GM23338 (cell line): ENCODE measurements at regions not wholly inside any gene's neighbourhood (a gene's known extent, or its start where the extent isn't known, plus 50 kb on each side); places are given as distances from the start of the nearest gene placed in this dataset.

ENCODE experiments used
- ATAC-seq: fragments of 200-7000 bp; cut with Tn5 transposase; 3 replicates; pipeline ENCODE4 v1.9.1; 2020
- DNase-seq: peaks from one replicate; pipeline ENCODE4 v3.0.0-alpha.2; 2015; ENCODE audit warnings: low spot score
- H2AFZ ChIP-seq: fragments of 200-600 bp; sonication (generic); 2 replicates; pipeline ENCODE4 v1.8.0; 2016; ENCODE audit warnings: antibody characterized with exemption, mild to moderate bottlenecking, moderate library complexity
- H3F3A ChIP-seq: fragments of 200-600 bp; sonication (generic); replicated peaks from 2 replicates; pipeline ENCODE4 v1.8.0; 2017; ENCODE audit warnings: antibody characterized with exemption, mixed run types, low read depth
- H3K27ac ChIP-seq: fragments of 200-600 bp; sonication (generic); 2 replicates; pipeline ENCODE4 v1.6.1; 2016; ENCODE audit warnings: low read depth
- H3K27me3 ChIP-seq: fragments of 200-600 bp; sonication (generic); 2 replicates; pipeline ENCODE4 v1.8.0; 2016; ENCODE audit warnings: mild to moderate bottlenecking, mixed run types, moderate library complexity; ENCODE audit not compliant: insufficient read depth
- H3K36me3 ChIP-seq: fragments of 200-600 bp; sonication (generic); 2 replicates; pipeline ENCODE4 v1.8.0; 2016; ENCODE audit warnings: mild to moderate bottlenecking; ENCODE audit not compliant: insufficient read depth
- H3K4me1 ChIP-seq: fragments of 200-600 bp; sonication (generic); 2 replicates; pipeline ENCODE4 v1.8.0; 2016; ENCODE audit warnings: mild to moderate bottlenecking, moderate library complexity; ENCODE audit not compliant: insufficient read depth
- H3K4me2 ChIP-seq: fragments of 200-600 bp; sonication (generic); 2 replicates; pipeline ENCODE4 v1.7.1; 2017; ENCODE audit warnings: mixed run types
- H3K4me3 ChIP-seq: fragments of 200-600 bp; sonication (generic); 2 replicates; pipeline ENCODE4 v1.6.1; 2016; ENCODE audit warnings: mixed run types
- H3K79me2 ChIP-seq: fragments of 200-600 bp; sonication (generic); replicated peaks from 2 replicates; pipeline ENCODE4 v1.8.0; 2017; ENCODE audit warnings: mild to moderate bottlenecking; ENCODE audit not compliant: insufficient read depth
- H3K9me2 ChIP-seq: fragments of 200-600 bp; sonication (generic); 2 replicates; pipeline ENCODE4 v1.8.0; 2017; ENCODE audit not compliant: insufficient read depth
- H4K20me1 ChIP-seq: fragments of 200-600 bp; sonication (generic); replicated peaks from 2 replicates; pipeline ENCODE4 v1.8.0; 2017; ENCODE audit warnings: mild to moderate bottlenecking; ENCODE audit not compliant: insufficient read depth
- H3K27ac Mint-ChIP-seq: 2 replicates; pipeline ENCODE4 v1.8.0; 2020; ENCODE audit warnings: inconsistent platforms, mild to moderate bottlenecking, moderate library complexity, mixed read lengths
- H3K27me3 Mint-ChIP-seq: 3 replicates; pipeline ENCODE4 v1.8.0; 2022; ENCODE audit warnings: low read depth, mild to moderate bottlenecking, moderate library complexity, mixed read lengths, inconsistent platforms; ENCODE audit not compliant: insufficient read depth, poor library complexity
- H3K36me3 Mint-ChIP-seq: 3 replicates; pipeline ENCODE4 v1.8.0; 2021; ENCODE audit warnings: low read depth, mild to moderate bottlenecking, inconsistent platforms, moderate library complexity, mixed read lengths
- H3K4me1 Mint-ChIP-seq: 3 replicates; pipeline ENCODE4 v1.8.0; 2020; ENCODE audit warnings: mild to moderate bottlenecking, inconsistent platforms, mixed read lengths
- H3K4me3 Mint-ChIP-seq: 3 replicates; pipeline ENCODE4 v1.8.0; 2021; ENCODE audit warnings: moderate library complexity, mild to moderate bottlenecking, inconsistent platforms, mixed read lengths
- H3K9me3 Mint-ChIP-seq: 3 replicates; pipeline ENCODE4 v1.8.0; 2020; ENCODE audit warnings: moderate library complexity, mild to moderate bottlenecking, inconsistent platforms, mixed read lengths
- CREB1 ChIP-seq: fragments of 250-450 bp; sonication (Bioruptor Pico); IDR thresholded peaks from 2 replicates; pipeline ENCODE4 v1.5.0; 2020; ENCODE audit warnings: low read depth, mild to moderate bottlenecking, moderate library complexity
- CTCF ChIP-seq, 2 experiments: fragments of 200-600 bp in 1 of 2; sonication (generic) in 1 of 2; conservative IDR thresholded peaks; 2 replicates each; pipeline versions ENCODE4 v1.5.1 to v1.6.1; 2016 to 2017; ENCODE audit warnings: antibody characterized with exemption in 2 of 2, low read depth in 2 of 2, mild to moderate bottlenecking in 2 of 2, moderate library complexity in 1 of 2
- ETS1 ChIP-seq: IDR thresholded peaks from 2 replicates; pipeline ENCODE4 v1.6.1; 2016; ENCODE audit warnings: antibody characterized with exemption
- EZH2 ChIP-seq: fragments of 200-600 bp; sonication (generic); IDR thresholded peaks from one replicate; pipeline ENCODE4 v1.8.0; 2017; ENCODE audit warnings: antibody characterized with exemption, mild to moderate bottlenecking, low read depth; ENCODE audit not compliant: unreplicated experiment
- EZH2phosphoT487 ChIP-seq: fragments of 200-600 bp; sonication (generic); IDR thresholded peaks from one replicate; pipeline ENCODE4 v1.8.1; 2018; ENCODE audit warnings: antibody characterized with exemption; ENCODE audit not compliant: unreplicated experiment
- JUNB ChIP-seq: IDR thresholded peaks from one replicate; pipeline ENCODE4 v1.6.1; 2016; ENCODE audit warnings: antibody characterized with exemption; ENCODE audit not compliant: unreplicated experiment
- NANOG ChIP-seq: IDR thresholded peaks from 2 replicates; pipeline ENCODE4 v1.6.1; 2016; ENCODE audit warnings: antibody characterized with exemption, borderline replicate concordance
- POLR2AphosphoS5 ChIP-seq: IDR thresholded peaks from 2 replicates; pipeline ENCODE4 v1.6.1; 2016; ENCODE audit warnings: antibody characterized with exemption, low read depth
- REST ChIP-seq: IDR thresholded peaks from one replicate; pipeline ENCODE4 v1.6.1; 2018; ENCODE audit warnings: antibody characterized with exemption; ENCODE audit not compliant: unreplicated experiment
- STAT1 ChIP-seq: IDR thresholded peaks from one replicate; pipeline ENCODE4 v1.6.1; 2016; ENCODE audit warnings: antibody characterized with exemption; ENCODE audit not compliant: unreplicated experiment
- ZNF114 ChIP-seq: fragments of 250-450 bp; sonication (Bioruptor Pico); IDR thresholded peaks from 2 replicates; pipeline ENCODE4 v1.5.0; 2020; ENCODE audit warnings: mild to moderate bottlenecking, moderate library complexity
- ZNF331 ChIP-seq: fragments of 250-450 bp; sonication (Bioruptor Pico); IDR thresholded peaks from 2 replicates; pipeline ENCODE4 v1.5.0; 2020; ENCODE audit warnings: low read depth, mild to moderate bottlenecking, moderate library complexity
- ZNF462 ChIP-seq: fragments of 250-450 bp; sonication (Bioruptor Pico); IDR thresholded peaks from 2 replicates; pipeline ENCODE4 v1.5.0; 2020; ENCODE audit warnings: mild to moderate bottlenecking, moderate library complexity

- no peaks in the 10 kb centered on the region for H3K9me2 ChIP-seq
- H2AFZ ChIP-seq: no peak overlapping the region
- Mint-ChIP-seq H3K9me3 (no peaks in the 10 kb centered on the region), H3K4me3 (no peak overlapping the region), H3K27me3 (peaks cover 4% of the 10 kb centered on the region), H3K27ac (no peak overlapping the region), H3K36me3 (no peaks in the 10 kb centered on the region), H3K4me1 (peaks cover 23% of the 10 kb centered on the region)
- ATAC-seq: peak; percentile 35; the same call in 1 of the 3 replicates
- no peak overlapping the region for H3K4me3 ChIP-seq
- no peaks in the 10 kb centered on the region for H3K27me3 ChIP-seq
- no peaks in the 10 kb centered on the region for H3K36me3 ChIP-seq
- TF ChIP-seq EZH2 (no peak), EZH2phosphoT487 (no peak), JUNB (no peak), ZNF462 (no peak), NANOG (no peak), ETS1 (no peak), CTCF (conservative IDR thresholded peaks at IDR 0.05; ENCODE audit: low read depth in 2 of 2) (no peak), REST (no peak), CREB1 (CRISPR knock-in tag) (no peak), POLR2AphosphoS5 (no peak), ZNF114 (no peak), STAT1 (no peak), ZNF331 (CRISPR knock-in tag) (no peak)
- H3K79me2 ChIP-seq: no peaks in the 10 kb centered on the region
- no peaks in the 10 kb centered on the region; the same call in 1 of the 2 replicates for H3K4me1 ChIP-seq
- no peaks in the 10 kb centered on the region for H4K20me1 ChIP-seq
- H3K27ac ChIP-seq: no peak overlapping the region
- no peak for DNase-seq
- 0 out of 2 replicates have a peak overlapping the region, but pooled peaks have one; percentile 38 for H3K4me2 ChIP-seq
- H3F3A ChIP-seq: no peaks in the 10 kb centered on the region
These were observed 170.0 kb upstream of the ALKAL2 start for GRCh38 chr2:457792-458424.
